Kasumi-1 (cell line): ENCODE measurements at regions not wholly inside any gene's neighbourhood (a gene's known extent, or its start where the extent isn't known, plus 50 kb on each side); places are given as distances from the start of the nearest gene placed in this dataset.

Experiments
- DNase-seq, 2 experiments: peaks; one replicate each; lab custom pipeline; 2025; lab: John Stamatoyannopoulos, UW

GRCh38 chr10:118412932-118413331, 70.8 kb upstream of the FAM204A start:
- no peak for DNase-seq

- no peak for DNase-seq
These were observed 70.1 kb upstream of the FAM204A start for GRCh38 chr10:118412132-118412760.

DNA sequence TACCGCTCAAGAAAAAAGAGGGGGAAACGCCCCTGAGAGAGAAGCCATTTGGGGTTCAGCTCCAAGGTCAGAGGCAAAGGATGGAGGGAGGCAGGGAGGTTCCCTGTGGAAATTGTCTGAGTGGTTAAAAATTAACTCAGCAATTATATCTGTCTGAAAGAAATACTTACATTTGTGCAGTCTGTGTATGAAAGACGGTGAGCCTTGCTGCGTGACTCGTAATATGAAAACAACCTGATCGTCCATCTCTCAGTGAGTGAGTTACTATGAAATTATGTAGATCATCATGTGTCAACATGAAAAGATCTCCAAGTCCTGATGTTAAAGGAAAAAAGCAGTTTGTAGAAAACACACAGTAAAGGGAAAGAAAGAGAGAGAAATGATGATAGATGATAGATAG, 67.2 kb upstream of the FAM204A start:
- no peak for DNase-seq

DNA sequence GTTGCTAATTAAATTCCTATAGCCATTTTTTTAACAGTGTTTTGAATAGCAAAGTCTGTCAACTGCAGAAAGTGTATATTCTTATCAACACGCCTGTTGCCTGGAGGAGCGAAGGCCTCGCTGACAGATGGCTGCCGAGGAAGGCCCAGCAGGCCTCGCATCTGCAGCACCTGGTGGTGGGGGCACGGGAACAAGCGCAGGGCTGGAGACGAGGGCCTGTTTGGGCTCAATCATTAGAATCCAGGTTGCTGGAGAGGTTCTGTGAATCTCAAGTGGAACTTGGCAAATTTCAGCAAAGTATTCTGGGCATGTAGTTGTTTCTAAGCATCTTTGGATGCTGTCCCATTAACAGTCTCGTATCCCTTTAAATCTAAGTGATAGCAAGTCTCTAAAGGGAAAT, 66.1 kb upstream of the FAM204A start:
- DNase-seq = no peak

GRCh38 chr10:118407777-118408176, 65.7 kb upstream of the FAM204A start:
- no peak for DNase-seq

GRCh38 chr10:118407026-118407425, 64.9 kb upstream of the FAM204A start:
- no peak for DNase-seq

DNA sequence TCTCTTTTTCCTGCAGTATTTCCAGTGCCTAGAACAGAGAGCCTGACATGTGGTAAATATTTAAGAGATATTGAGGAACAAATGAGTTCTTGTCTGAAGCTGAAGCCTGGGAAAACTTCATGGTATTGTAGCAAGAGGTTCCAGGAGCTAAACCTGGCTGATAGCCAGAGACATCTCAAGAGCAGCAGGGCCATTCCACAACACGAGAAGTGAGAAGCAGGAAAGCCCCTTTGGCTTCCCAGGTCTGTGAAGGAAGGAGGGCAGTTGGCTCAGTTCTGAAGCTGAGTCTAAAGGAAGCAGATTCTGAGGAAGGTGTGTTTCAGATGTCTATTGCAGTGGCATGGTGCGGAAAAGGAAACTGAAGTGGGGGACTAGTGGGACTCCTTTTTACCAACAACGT, 63.8 kb upstream of the FAM204A start:
- DNase-seq = no peak

DNA sequence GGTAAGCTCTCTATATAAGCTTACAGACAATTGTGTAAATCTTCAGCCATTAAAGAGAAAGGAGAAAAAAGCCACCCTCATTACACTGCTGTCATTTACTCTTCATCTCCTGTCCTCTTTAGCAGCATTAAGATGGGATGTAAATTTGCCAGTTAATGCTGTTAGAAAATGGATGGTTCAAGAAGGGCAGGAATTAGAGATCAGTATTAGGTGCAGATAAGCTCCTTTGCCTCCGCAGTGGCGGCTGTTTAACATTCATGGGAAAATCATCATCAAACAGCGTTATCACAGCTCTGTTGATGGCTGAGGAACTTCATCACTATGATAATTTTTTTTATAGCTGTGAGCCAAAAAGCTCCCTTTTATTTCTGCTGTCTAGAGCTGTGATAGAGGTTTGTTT, 61.8 kb upstream of the FAM204A start:
- no peak for DNase-seq

GRCh38 chr10:118401708-118402193, 59.6 kb upstream of the FAM204A start:
- no peak for DNase-seq

DNA sequence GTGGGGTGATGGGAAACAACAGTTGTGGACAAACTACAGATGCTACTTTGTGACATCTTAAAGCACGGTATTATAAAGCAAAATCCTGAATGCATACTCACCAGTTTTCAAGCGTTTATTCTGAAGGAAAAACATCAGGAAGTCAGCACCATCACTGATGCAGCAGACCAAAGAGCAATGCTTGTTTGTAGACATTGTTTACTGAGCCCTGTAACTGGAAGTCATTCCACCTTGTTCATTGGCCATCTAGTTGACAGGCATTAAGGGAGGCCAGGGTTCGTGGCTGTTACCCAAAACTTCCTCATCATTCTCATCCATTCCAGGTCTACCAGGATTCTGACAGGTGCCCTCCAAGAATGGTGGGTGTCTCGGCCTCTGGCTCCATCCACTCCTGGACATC, 55.3 kb upstream of the FAM204A start:
- no peak for DNase-seq

- DNase-seq = no peak
These were observed 53.8 kb upstream of the FAM204A start for GRCh38 chr10:118395947-118396346.

- peak; percentile 27 to 35 for DNase-seq
These were observed 52.4 kb upstream of the FAM204A start for GRCh38 chr10:118394301-118395200.

DNA sequence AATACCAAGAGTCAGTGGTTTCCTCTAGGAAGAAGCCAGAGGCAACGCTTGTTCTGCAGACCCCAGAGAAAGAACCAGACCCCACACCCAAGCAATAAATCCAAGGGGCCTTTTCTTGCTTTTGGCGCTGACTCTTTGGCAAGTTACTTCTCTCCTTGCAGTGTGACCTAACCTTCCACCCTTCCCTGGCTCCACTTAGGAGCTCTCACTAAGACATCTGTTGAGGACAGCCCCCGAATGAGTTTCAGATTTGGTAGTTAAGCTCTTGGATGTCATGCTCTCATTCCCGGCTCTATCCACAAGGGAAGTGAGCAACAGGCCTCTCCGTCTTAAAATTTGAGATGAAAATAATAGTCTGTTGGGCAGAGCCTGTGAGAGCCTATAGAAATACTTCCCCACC, 50.6 kb upstream of the FAM204A start:
- no peak for DNase-seq
